ENCODE measurements at regions not wholly inside any gene's neighbourhood (a gene's known extent, or its start where the extent isn't known, plus 50 kb on each side); places are given as distances from the start of the nearest gene placed in this dataset.

DNA sequence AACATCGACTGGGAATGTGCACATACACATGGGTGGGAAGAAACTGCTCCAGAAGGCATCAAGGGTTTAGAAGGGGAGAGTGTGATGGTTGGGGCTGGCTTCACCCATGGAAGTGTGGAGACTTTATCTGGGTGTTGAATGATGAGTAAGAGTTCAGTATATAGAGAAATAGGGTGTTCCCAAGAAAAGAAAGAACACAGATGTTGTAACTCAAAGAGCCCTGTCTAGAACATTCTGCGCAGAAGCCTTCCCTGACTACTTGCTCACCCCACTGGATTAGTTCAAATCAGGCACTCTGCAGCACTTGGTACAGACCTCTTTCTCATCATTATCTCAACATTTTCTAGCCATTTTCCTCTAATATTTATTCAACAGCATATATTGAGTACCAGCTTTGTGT lies 491.7 kb downstream of the SNAPC1 start:
- DNase-seq (ENCODE audit: low read depth in 4 of 4, low spot score in 1 of 4), result no peak

DNA sequence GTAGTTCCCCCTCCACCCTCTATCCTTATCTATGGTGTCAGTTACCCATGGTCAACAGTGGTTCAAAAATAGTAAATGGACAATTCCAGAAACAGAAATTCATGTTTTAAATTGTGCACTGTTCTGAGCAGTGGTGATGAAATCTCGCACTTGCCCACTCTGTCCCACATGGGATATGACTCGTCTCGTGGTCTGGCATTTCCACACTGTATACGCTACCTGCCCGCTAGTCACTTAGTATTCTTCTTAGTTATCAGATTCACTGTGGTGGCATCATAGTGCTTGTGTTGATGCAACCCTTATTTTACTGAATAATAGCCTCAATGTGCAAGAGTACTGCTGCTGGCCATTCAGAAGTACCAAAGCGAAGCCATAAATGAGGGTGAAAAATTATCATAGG lies 507.0 kb downstream of the SNAPC1 start:
- DNase-seq (ENCODE audit: low read depth in 4 of 4, low spot score in 1 of 4), result no peak

DNA sequence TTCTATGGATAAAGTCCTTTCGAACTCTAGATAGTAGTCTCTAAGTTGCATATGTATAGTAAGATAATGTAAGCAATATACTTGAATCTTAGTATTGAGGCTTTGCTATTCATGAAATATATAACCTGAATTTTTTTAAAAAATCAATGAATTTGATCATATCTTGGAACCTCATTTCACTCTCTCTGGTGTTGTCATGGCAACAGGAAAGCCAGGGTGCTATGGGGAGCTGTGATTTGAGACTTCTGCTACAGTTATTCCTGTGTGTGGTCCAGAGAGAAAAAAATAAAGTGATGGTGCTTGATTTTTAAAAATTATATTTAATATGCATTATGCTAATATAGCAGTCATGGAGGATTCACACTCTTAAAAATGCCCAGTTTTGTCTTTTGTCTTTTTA lies 508.0 kb downstream of the SNAPC1 start:
- no peak for DNase-seq (ENCODE audit: low read depth in 4 of 4, low spot score in 1 of 4)

DNA sequence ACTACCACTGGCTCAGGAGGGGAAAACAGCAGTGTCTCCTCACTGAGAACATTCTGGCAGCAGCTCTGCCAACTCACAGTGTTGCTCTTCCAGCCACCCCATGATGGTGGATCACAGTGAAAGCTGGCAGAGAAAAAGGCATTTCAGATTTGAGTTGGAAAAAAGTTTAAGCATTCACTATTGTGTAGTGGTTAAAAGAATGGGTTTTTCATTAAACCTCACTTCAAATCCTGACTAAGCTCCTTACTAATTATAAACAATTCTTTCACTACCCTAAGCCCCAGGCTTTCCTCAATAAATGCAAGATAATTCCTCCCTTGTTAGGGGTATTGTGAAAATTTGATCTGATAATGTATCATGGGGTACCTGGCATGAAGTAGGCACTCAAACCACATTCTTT lies 518.1 kb downstream of the SNAPC1 start:
- no peak for DNase-seq (ENCODE audit: low read depth in 4 of 4, low spot score in 1 of 4)

DNA sequence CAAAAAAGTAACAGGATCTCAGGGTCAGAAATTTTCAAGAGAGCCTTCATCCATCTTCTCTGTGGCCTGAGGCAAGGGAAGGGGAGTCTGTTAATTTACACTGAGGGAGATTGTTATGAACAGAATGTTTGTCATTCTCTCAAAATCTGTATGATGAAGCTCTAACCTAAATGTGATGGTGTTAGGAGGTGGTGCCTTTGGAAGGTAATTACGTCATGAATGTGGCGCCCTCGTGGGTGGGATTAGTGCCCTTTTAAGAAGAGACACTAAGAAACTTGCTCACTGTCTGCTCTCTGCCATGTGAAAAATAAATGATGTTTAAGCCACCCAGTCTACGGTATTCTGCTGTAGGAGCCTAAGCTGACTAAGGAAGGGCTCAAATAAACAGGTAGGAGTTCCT lies 521.6 kb downstream of the SNAPC1 start:
- DNase-seq (ENCODE audit: low read depth in 4 of 4, low spot score in 1 of 4), result no peak

DNA sequence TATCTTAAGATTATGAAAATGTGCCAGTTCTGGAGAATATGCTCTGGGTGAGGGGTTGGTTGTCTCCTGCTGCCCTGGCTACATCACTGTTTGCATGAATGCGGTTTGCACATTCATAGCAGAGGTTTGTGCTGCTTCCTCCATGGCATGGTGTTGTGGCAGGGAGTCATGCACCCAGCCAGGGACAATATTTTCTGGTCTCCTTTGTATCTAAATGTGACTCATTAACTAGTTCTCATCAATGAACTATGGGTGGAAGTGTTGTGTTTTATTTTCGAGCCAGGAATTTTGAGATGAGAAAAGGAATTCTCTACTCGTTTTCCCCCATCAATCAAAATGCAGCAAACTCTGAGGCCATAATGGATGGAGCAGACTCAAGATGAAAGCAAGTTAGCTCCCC lies 527.3 kb downstream of the SNAPC1 start:
- DNase-seq (ENCODE audit: low read depth in 4 of 4, low spot score in 1 of 4), result no peak

DNA sequence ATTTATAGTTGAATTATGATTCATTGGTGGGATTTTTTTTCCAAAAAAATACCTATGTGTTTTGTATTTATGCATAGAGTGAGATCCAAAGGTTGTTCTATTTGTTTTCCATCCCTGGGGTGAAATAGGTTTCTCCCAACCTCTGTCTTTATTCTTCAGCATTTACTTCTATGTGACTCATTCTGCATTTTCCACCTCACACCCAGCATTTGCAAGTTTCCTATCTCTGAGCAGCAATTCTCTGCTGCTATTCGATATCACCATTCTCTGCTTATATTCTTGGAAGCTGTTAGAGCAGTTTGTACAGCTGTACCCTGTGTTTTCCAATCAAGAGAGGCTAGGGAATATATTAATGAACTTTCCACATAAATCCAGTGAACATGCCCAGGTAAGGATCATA lies 538.9 kb downstream of the SNAPC1 start:
- no peak for DNase-seq (ENCODE audit: low read depth in 4 of 4, low spot score in 1 of 4)

DNA sequence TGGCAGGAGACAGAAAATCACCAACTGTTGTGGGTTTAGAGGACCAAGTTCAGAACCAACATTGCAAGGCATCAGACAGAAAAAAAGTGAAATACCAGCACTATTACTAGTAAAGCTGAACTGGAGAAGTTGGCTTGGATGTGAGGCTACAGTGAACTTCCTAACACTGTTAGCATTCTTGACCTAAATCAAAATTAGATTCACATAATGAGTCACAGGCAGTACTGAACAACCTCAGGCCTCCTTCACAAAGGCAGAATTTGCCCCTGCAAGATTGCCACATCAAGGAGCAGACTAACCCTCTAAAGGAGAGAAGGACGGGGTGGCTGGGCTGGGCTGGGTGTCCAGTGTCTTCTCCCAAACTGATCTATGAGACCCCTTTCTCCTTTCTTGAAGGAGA lies 539.7 kb downstream of the SNAPC1 start:
- no peak for DNase-seq (ENCODE audit: low read depth in 4 of 4, low spot score in 1 of 4)

DNA sequence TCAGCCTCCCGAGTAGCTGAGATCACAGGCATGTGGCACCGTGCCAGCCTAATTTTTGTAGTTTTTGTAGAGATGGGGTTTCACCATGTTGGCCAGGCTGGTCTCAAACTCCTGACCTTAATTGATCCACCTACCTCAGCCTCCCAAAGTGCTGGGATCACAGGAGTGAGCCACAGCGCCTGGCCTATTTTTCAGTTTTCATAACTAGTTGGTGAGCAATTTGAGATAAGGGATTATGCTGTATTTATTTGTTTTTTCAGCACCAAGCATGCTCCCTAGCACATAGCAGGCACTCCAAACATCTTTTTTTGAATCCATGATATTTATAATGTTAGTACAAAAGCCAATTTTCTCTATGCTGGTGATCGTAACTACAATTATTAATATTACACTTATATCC lies 541.2 kb downstream of the SNAPC1 start:
- DNase-seq (ENCODE audit: low read depth in 4 of 4, low spot score in 1 of 4), result no peak

DNA sequence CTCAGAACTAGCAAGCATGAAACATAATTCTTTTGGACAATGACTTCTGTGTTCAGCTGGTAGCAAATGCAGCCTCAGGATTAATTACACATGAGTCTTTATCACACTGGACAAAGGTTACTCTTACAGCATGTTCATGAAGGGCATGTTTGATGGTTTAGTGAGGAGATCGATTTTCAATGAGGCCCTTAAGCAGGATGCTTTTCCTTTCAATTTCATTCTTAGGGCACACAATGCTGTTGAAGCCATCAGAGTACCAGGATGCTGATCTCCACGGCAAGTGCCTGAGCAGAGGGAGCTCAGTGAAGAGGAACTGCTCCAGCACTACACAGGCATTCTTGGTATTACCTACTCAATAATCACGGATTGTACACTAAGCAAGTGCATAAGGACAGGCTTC lies 542.0 kb downstream of the SNAPC1 start:
- DNase-seq (ENCODE audit: low read depth in 4 of 4, low spot score in 1 of 4), result no peak

DNA sequence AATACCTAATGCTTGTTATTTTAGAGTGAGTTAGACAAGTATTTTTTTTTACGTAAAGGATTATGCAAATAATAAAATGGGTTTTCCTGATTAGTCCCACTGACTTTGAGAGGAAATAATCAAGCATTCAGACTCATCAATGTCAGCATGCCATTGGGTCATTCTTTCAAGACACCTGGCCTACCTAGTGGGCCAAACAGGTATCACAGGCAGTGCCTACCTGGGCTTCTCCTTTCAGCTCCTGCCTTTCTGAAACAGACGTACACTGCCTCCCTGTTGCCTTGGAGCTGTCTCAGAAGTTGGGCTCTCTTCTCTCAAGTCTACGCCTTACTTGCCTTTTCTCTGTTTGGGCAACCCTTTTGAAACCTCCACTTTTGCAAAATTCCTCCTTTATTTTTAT lies 545.6 kb downstream of the SNAPC1 start:
- DNase-seq (ENCODE audit: low read depth in 4 of 4, low spot score in 1 of 4), result no peak

DNA sequence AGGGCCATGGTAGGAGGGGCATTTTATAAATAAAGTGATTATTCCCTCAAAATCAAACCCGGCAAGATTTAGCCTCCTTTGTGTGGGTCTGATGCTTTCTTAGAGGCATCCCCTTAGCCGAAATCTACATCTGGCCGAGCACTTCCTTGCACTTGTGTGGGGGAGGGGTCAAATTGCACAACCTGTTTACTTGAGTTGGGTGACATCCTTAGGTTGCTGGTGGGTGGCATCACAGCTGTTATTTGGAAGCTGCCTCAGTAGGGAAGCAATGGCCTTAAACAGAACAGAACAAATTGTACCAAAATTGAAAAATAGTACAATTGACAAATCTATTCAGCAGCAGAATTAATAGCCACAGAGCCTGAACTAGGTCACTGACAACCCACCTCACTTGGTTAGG lies 546.1 kb downstream of the SNAPC1 start:
- no peak for DNase-seq (ENCODE audit: low read depth in 4 of 4, low spot score in 1 of 4)

DNA sequence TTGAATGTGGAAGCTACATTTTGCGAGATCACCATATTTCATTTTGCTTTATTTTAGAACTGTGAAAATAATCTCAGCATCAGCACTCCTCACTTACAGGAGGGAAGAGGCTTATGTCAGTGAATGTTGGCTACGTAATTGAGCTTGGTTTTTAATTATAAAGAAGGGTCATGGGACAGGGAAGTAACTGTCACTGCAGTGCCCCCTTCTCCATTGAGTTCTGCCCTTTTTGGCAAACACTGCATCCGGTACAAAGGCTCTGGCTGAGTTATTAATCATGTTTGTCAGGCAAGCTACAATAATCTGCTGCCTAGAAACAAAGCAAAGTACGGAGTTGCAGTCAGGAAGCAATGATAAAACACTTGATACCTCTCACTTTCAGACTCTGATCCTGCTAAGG lies 546.7 kb downstream of the SNAPC1 start:
- no peak for DNase-seq (ENCODE audit: low read depth in 4 of 4, low spot score in 1 of 4)

DNA sequence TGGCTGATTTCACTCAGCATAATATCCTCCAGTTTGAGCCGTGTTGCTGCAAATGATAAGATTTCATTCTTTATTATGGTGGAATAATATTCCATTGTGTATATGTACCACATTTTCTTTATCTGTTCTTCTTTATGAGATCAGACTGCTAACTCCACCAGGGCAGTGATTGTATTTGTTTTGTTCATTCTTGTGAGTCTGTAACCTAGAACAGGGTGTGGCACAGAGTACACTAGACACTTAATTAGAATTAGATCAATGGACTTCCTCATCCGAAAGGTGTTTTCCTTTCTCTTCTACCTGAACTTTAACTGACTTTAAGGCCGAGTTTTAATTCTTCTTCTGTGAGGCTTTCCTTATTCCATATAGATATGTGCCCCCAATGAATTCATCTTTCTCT lies 551.0 kb downstream of the SNAPC1 start:
- DNase-seq (ENCODE audit: low read depth in 4 of 4, low spot score in 1 of 4), result no peak

DNA sequence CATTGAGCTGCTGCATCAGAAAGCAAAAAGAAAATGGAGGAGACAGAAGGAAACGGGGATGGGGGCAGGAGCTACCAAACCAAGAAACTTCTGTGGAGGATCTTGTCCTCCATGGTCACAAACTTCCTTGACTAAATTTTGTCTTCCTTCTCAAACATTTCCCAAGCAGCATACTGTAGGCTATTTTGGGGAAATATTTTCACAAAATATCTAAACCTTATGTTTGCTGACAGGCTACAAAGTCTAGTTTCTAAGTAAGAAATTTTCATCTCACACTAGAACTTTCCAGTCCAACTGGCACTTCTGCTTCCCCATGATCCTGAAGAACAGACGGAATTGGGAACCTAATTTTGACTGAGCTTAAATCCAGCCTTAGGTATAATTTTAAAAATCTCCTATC lies 552.0 kb downstream of the SNAPC1 start:
- DNase-seq (ENCODE audit: low read depth in 4 of 4, low spot score in 1 of 4), result no peak

DNA sequence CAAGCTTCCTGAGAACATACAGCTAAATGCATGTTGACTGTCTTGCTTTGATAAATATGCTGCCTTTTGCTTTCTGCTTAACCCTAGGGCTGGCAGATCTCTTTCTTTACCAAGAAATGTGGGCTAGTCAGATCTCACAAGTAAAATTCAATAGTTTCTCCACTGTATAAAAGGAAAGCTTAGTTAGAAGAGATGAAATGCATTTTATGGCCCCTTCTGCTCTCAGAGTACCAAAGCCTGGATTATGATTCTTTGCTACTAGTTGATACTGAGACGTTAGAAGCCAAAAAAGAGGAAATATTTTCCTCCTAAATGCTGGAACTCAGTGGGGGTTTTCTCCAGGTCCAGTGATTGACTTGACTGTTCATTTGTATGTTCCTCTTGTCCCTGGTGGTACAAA lies 552.7 kb downstream of the SNAPC1 start:
- DNase-seq (ENCODE audit: low read depth in 4 of 4, low spot score in 1 of 4), result no peak

DNA sequence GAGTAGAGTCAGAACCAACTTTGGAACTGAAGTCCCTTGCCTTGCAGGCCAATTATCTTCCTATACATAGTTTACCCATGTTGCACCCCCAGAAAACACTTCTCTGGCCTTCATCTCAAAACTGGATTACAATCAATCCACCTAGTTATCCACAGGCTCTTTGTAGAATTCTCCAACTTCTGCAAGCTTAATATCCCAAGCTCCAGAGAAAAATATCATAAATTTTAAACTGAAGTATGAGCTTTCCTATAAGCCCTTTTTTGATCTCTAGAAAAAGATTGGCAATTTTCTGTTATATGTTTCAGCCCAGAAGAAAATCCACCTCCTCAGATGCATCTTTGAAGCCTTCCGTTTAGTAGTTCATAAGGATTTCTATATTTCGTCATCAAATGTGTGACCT lies 553.4 kb downstream of the SNAPC1 start:
- DNase-seq (ENCODE audit: low read depth in 4 of 4, low spot score in 1 of 4), result no peak

DNA sequence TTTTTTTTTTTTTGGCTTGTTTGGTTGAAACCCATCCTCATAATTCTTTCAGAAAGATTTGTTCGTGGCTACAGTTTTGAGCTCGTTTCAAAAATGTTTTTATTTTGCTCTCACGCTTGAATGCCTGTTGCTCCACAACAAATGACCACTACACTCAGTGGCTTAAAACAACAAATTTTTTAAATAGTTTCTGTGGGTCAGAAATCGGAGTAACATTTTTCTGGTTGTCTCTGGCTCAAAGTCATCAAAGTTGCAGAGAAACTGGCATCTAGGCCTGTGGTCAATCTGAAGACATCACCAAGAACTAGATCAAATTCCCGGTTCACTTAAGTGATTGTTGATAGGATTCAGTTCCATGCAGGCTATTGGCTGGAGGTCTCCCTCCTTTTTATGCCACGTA lies 560.0 kb downstream of the SNAPC1 start:
- no peak for DNase-seq (ENCODE audit: low read depth in 4 of 4, low spot score in 1 of 4)

DNA sequence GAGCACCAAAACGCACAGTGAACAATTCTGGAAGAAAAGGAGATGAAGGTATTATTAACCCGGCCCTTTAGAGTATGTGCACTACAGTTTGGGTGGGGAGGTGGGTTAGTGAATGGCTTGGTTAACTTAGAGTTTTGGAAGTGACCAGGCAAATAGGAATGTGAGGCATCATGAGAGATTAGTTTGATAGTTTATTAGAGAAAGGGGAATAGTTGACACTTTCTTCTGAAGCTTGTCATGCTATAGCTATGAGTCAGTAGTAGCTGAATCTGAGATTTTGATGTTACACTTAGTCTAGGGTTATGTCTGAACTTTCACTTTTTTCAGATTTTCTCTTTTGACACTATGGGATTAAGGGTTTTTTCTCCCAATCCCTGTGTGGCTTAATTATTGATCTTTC lies 567.2 kb downstream of the SNAPC1 start:
- DNase-seq (ENCODE audit: low read depth in 4 of 4, low spot score in 1 of 4), result no peak

DNA sequence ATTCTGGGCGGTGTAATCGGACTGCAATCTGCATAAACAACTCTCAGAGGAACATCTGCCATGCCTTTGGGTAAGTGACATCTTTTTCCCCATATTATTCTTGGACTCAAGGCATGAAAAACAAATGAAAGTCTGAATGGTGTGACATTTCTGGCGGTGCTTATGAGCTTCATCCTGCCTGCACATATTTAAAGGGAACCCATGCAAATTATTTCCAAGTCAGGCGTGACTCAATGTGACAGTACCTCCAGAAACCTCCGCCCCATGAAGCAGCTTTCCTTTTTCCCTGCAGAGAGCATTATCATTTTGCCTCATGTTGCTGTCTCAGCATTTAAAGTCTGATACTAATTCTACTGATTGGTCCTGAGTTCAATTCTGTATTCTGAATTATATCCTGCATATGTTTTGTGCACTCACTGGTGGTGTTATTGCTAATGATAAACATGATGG lies 585.4 kb downstream of the SNAPC1 start:
- DNase-seq (ENCODE audit: low read depth in 4 of 4, low spot score in 1 of 4), result no peak

DNA sequence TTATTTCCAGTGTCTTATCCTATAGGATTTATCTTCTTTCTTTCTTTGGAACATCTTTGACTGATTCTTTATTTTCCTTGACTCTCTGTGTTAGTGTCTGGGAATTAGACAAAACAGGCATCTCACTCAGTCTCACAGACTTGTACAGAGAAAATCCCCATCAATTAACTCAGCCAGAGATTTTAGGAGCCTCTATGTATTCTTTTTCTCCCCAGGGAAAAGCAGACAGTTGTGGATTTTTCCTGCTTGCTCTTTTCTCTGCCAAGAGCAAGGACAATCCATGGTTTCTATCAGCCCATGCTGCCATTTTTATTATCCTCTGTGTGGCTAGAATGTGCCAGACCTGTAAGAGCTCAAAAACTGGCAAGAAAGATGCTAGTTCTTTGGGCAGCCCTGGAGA lies 595.1 kb downstream of the SNAPC1 start:
- no peak for DNase-seq (ENCODE audit: low read depth in 4 of 4, low spot score in 1 of 4)

DNA sequence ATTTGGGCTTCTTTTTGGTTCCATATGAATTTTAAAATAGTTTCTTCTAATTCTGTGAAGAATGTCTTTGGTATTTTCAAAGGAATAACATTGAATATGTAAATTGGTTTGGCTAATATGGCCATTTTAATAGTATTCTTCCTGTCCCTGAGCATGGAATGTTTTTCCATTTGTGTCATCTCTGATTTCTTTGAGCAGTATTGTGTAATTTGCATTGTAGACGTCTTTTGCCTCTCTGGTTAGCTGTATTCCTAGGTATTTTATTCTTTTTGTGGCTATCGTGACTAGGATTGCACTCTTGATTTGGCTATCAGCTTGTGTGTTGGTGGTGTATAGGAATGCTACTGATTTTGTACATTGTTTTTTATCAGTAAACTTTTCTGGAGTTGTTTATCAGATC lies 601.9 kb downstream of the SNAPC1 start:
- DNase-seq (ENCODE audit: low read depth in 4 of 4, low spot score in 1 of 4), result no peak

DNA sequence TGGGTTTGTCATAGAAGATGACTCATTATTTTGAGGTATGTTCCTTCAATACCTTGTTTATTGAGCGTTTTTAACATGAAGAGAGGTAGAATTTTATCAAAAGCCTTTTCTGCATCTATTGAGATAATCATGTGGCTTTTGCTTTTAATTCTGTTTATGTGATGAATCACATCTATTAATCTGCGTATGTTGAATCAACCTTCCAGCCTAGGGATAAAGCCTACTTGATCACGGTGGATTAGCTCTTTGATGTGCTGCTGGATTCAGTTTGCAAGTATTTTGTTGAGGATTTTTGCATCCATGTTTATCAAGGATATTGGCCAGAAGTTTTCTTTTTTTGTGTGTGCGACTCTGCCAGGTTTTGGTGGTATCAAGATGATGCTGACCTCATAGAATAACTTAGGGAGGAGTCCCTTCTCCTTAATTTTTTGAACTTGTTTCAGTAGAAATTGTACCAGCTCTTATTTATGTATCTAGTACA lies 602.6 kb downstream of the SNAPC1 start:
- DNase-seq (ENCODE audit: low read depth in 4 of 4, low spot score in 1 of 4), result no peak

DNA sequence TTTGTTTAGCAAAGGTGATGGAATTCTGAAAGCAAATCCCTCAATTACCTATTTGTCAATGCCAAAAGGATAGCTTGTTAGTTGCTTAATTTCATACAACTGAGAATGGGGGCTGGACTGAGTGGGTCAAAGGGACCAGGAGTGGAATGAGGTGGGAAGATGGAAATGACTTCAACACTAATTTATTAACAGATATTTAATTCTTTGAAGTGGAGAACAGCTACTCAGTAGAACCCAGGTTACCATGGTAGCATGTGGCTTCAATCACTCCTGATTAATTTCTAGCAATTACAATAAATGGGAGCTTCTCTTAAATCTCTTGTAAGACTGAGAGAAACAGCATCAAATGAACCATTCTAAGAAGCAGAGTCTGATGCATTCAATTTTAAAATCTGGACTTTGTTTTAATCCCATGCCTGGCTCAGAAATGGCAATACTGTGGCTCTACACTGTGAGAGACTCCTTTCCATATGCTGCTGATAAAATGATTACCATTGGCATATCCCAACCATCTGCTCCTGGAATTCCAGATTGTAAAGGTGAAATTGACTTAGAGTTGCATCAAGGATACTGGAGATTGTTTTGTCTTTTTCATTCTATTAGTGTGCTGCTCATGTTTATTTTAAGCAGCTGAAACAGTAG lies 607.8 kb downstream of the SNAPC1 start:
- DNase-seq (ENCODE audit: low read depth in 4 of 4, low spot score in 1 of 4), result no peak
